Right lobe of liver (tissue), 6 donors: ENCODE measurements at regions not wholly inside any gene's neighbourhood (a gene's known extent, or its start where the extent isn't known, plus 50 kb on each side); places are given as distances from the start of the nearest gene placed in this dataset.

Experiments used
- ATAC-seq, 4 donors: fragments of 200-7000 bp; cut with Tn5 transposase; one replicate each; pipeline ENCODE4 v1.9.1; 2020; ENCODE audit warnings: mild to moderate bottlenecking in 4 of 4, moderate library complexity in 4 of 4
- DNase-seq, 3 donors: peaks; one replicate each; pipeline ENCODE4 v3.0.0-alpha.2; 2020
- H3K27ac ChIP-seq, 3 donors: fragments of 200-600 bp; one replicate each; pipeline ENCODE4 v1.8.0; 2022
- H3K27me3 ChIP-seq, 2 donors: fragments of 200-600 bp; one replicate each; pipeline ENCODE4 v1.8.0; 2022
- H3K36me3 ChIP-seq, 4 donors: fragments of 200-600 bp; sonication (generic) in 1 of 4; one replicate each; pipeline versions ENCODE4 v1.5.1 to v1.8.0; 2017 to 2022; ENCODE audit warnings: control low read depth in 1 of 4
- H3K4me1 ChIP-seq, 4 donors: fragments of 200-600 bp; sonication (generic) in 1 of 4; one replicate each; pipeline versions ENCODE4 v1.5.1 to v1.8.0; 2017 to 2022; ENCODE audit warnings: control low read depth in 1 of 4
- H3K4me3 ChIP-seq, 3 donors: fragments of 200-600 bp; one replicate each; pipeline ENCODE4 v1.8.0; 2022
- H3K9me3 ChIP-seq, 4 donors: fragments of 200-600 bp; sonication (generic) in 1 of 4; one replicate each; pipeline versions ENCODE4 v1.5.1 to v1.8.0; 2017 to 2022; ENCODE audit warnings: control low read depth in 1 of 4
- POLR2A ChIP-seq: fragments of 450-650 bp; IDR thresholded peaks from one replicate; pipeline ENCODE4 v1.6.1; 2017; ENCODE audit warnings: antibody characterized with exemption, mild to moderate bottlenecking
- WGBS: methylation state at CpG from one replicate; pipeline ENCODE4 v1.1.6; 2018; ENCODE audit warnings: low coverage, low lambda C conversion rate; ENCODE audit not compliant: insufficient coverage; ENCODE audit errors: missing lambda C conversion rate; 5-methylcytosine and 5-hydroxymethylcytosine counted together
- intact Hi-C, 2 donors: fragments of 100-400 bp; cut with DNase I; formaldehyde crosslinking; loops; one replicate each; pipeline versions ENCODE4 v1.11.2 to v1.14.1; 2022
- TF ChIP-seq, protein P1 (sequence below), 4 donors: fragments of 200-600 bp in 3 of 4; fragments of 450-650 bp in 1 of 4; IDR thresholded peaks; one replicate each; pipeline versions ENCODE4 v1.5.1 to v1.8.0; 2016 to 2022; ENCODE audit warnings: antibody characterized with exemption in 4 of 4, mild to moderate bottlenecking in 2 of 4
- donor health status: DM: no; HTN: yes; CAD: no.
- donor health status: DM: no; HTN: no; CAD: no.
- donor health status: DM: no; HTN: no; CAD: no.
- donor health status: DM: no; HTN: yes; CAD: no.
- donor health status: DM: no; HTN: yes; CAD: no.

DNA sequence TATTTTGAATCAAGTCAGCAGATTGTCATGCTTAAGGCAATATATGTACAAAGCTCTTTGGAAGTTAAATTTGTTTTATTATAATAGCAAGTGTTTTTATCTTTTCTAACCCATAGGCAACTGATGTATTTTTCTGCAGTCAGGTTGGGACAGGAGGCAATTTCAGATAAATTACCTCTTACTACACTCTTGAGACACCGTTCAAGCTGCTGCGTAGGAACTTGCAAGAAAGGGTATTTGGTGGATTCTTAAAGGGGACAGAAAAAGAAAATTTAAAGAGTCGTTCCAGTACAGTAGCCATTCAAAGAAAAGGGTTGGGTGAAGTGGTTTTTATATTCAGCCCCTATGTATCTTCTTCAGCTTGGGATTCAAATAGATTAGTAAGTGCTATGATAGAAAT, 112.4 kb upstream of the APC start:
- TF ChIP-seq, protein P1, sequence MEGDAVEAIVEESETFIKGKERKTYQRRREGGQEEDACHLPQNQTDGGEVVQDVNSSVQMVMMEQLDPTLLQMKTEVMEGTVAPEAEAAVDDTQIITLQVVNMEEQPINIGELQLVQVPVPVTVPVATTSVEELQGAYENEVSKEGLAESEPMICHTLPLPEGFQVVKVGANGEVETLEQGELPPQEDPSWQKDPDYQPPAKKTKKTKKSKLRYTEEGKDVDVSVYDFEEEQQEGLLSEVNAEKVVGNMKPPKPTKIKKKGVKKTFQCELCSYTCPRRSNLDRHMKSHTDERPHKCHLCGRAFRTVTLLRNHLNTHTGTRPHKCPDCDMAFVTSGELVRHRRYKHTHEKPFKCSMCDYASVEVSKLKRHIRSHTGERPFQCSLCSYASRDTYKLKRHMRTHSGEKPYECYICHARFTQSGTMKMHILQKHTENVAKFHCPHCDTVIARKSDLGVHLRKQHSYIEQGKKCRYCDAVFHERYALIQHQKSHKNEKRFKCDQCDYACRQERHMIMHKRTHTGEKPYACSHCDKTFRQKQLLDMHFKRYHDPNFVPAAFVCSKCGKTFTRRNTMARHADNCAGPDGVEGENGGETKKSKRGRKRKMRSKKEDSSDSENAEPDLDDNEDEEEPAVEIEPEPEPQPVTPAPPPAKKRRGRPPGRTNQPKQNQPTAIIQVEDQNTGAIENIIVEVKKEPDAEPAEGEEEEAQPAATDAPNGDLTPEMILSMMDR (IDR thresholded peaks at IDR 0.05): no peak
- TF ChIP-seq POLR2A: no peak
- no peak for ATAC-seq
- intact Hi-C loops: no loop called here
- Histone ChIP-seq H3K36me3 (no peaks in the 10 kb centered on the region), H3K4me3 (no peak overlapping the region), H3K27ac (no peak overlapping the region), H3K4me1 (no peaks in the 10 kb centered on the region), H3K9me3 (no peaks in the 10 kb centered on the region), H3K27me3 (no peaks in the 10 kb centered on the region)
- no peak for DNase-seq
- 73% methylated on average over 3 of the region's 3 CpGs for WGBS

- TF ChIP-seq POLR2A: no peak
- TF ChIP-seq, protein P1 (IDR thresholded peaks at IDR 0.05): no peak
- DNase-seq (no peak), ATAC-seq (no peak)
- intact Hi-C loops: no loop called here
- no peak overlapping the region for H3K27ac ChIP-seq
- H3K36me3 ChIP-seq: no peaks in the 10 kb centered on the region
- no peak overlapping the region for H3K4me3 ChIP-seq
- no peaks in the 10 kb centered on the region for H3K9me3 ChIP-seq
- no peaks in the 10 kb centered on the region for H3K27me3 ChIP-seq
- WGBS: 67% methylated on average over 4 of the region's 4 CpGs
- H3K4me1 ChIP-seq: no peaks in the 10 kb centered on the region
Measured at GRCh38 chr5:112625689-112626438, 111.8 kb upstream of the APC start.

GRCh38 chr5:112626715-112627114, 111.0 kb upstream of the APC start:
- 64% methylated on average over 4 of the region's 4 CpGs for WGBS
- DNase-seq (no peak), ATAC-seq (no peak)
- Histone ChIP-seq H3K36me3 (no peaks in the 10 kb centered on the region), H3K27ac (no peak overlapping the region), H3K27me3 (no peaks in the 10 kb centered on the region), H3K4me1 (no peaks in the 10 kb centered on the region), H3K4me3 (no peak overlapping the region), H3K9me3 (no peaks in the 10 kb centered on the region)
- no peak for TF ChIP-seq POLR2A
- TF ChIP-seq, protein P1 (IDR thresholded peaks at IDR 0.05): no peak
- intact Hi-C loops: no loop called here

DNA sequence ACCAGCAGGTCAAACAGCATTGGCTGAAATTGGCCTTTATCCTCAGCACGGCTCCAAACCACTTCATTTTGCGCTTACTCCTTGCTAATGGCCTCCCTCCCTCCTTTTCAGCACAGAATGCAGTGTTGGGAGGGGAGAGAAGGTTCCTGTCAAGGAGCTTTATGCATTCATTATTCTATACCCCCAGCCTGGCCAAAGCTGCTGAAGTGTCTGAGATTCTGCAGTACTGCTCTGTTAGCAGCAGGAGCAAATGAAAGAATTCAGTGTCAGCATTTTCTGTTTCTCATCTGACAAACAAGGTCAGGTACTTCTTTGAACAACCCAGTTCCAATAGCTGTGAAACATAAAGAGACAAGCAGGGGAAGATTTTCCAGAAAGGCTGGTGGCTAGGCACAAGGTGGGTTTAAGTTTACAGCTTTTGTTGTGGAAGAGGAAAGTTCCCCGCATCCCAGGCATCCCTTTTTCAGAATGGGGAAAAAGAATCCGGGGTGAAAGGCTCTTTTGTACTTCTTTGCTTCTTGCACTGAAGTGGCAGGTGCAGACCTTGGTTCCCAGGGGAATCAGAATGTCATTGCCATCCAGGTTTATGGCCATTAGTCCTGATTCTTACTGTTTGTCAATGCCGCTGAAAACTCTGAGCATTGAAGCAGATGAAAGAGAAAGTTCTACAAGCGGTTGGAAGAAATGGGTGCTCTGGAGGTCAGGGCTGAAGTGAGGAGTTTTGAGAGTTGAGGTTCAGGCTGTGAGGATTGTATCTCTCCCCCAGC, 109.3 kb upstream of the APC start:
- no peak for TF ChIP-seq POLR2A
- TF ChIP-seq, protein P1 (IDR thresholded peaks at IDR 0.05): no peak
- H3K27me3 ChIP-seq: no peaks in the 10 kb centered on the region
- WGBS: 41% methylated on average over 5 of the region's 6 CpGs
- intact Hi-C loops: no loop called here
- no peak overlapping the region for H3K27ac ChIP-seq
- ATAC-seq (peak; percentile 52 to 65 (median 62)), DNase-seq (no peak)
- H3K4me1 ChIP-seq: peaks cover 0 to 1% (median 0%) of the 10 kb centered on the region in 4 donors
- H3K4me3 ChIP-seq: no peak overlapping the region
- H3K9me3 ChIP-seq: no peaks in the 10 kb centered on the region
- no peaks in the 10 kb centered on the region for H3K36me3 ChIP-seq
